ENCODE measurements at regions not wholly inside any gene's neighbourhood (a gene's known extent, or its start where the extent isn't known, plus 50 kb on each side); places are given as distances from the start of the nearest gene placed in this dataset.

GRCh38 chr22:22431271-22432220, 77.0 kb downstream of the ZNF280B start:
- Mint-ChIP-seq H3K36me3 (ENCODE audit: insufficient read depth, unreplicated experiment) (no peaks in the 10 kb centered on the region), H3K9me3 (ENCODE audit: low read depth, unreplicated experiment) (no peaks in the 10 kb centered on the region), H3K4me1 (ENCODE audit: low read depth, unreplicated experiment) (no peaks in the 10 kb centered on the region), H3K27me3 (ENCODE audit: unreplicated experiment) (peaks cover 97% of the 10 kb centered on the region), H3K4me3 (ENCODE audit: low read depth, unreplicated experiment) (no peak overlapping the region), H3K27ac (ENCODE audit: unreplicated experiment) (no peak overlapping the region)
- peak; percentile 80 for DNase-seq
- CTCF ChIA-PET, result interaction anchor here (1.2 to 2.8 kb wide), 4 partner anchors 9 to 453 kb away, joined by 3 to 10 read pairs (median 3); no protein-coding TSS in a partner anchor
- BruUV-seq (replicated peaks), result no TSS peak
- intact Hi-C loops (cut with micrococcal nuclease; ENCODE audit: unreplicated experiment), result no loop called here
- no peak for TF ChIP-seq CTCF (IDR thresholded peaks at IDR 0.05; ENCODE audit: unreplicated experiment)

DNA sequence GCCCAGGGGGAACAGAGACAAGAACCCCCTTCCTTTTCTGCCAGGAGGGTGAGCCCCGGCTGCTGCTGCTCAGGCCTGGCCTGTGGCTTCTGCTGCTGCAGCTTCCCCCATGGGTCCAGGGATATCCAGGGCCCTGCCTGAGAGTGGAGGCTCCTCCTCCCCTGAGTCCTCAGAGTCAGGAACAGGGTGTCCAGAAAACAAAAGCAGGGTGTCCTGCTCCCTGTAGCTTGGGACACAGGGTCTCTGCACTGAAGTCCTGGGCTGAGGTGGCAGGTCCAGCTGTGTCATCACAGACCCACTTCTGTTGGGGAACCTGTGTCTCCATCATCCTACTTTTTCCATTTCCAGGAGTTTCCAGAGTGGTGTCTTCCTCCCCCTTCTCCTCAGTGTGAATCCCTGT, 76.1 kb downstream of the ZNF280B start:
- H3K27me3 Mint-ChIP-seq (ENCODE audit: unreplicated experiment), result peaks cover 97% of the 10 kb centered on the region
- H3K4me1 Mint-ChIP-seq (ENCODE audit: low read depth, unreplicated experiment), result no peaks in the 10 kb centered on the region
- no TSS peak for BruUV-seq (replicated peaks)
- intact Hi-C loops (cut with micrococcal nuclease; ENCODE audit: unreplicated experiment), result no loop called here
- CTCF ChIA-PET, result interaction anchor here (2.8 kb wide), 1 partner anchor 10 kb away, joined by 10 read pairs; no protein-coding TSS in a partner anchor
- no peaks in the 10 kb centered on the region for H3K36me3 Mint-ChIP-seq (ENCODE audit: insufficient read depth, unreplicated experiment)
- no peak overlapping the region for H3K4me3 Mint-ChIP-seq (ENCODE audit: low read depth, unreplicated experiment)
- no peak for TF ChIP-seq CTCF (IDR thresholded peaks at IDR 0.05; ENCODE audit: unreplicated experiment)
- DNase-seq, result no peak
- no peak overlapping the region for H3K27ac Mint-ChIP-seq (ENCODE audit: unreplicated experiment)
- H3K9me3 Mint-ChIP-seq (ENCODE audit: low read depth, unreplicated experiment), result no peaks in the 10 kb centered on the region

DNA sequence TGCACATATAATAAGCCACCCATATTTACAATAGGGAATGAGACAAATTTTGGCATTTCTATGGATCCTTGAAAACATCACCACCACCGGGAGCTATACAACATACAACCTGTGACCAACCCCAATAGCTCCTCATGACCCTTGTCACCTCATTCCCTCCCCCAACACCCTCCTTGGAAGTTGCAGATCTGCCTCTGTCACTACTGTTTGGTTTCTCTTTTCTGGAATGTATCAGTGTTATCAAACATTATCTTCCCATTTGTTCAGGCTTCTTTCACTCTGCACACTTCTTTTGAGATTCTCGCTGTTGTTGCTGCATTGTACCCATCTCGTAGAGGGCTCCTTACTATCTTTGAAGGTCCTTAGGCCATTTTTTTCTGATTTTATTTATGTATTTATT, 75.6 kb downstream of the ZNF280B start:
- intact Hi-C loops (cut with micrococcal nuclease; ENCODE audit: unreplicated experiment), result no loop called here
- DNase-seq, result no peak
- no peaks in the 10 kb centered on the region for H3K9me3 Mint-ChIP-seq (ENCODE audit: low read depth, unreplicated experiment)

DNA sequence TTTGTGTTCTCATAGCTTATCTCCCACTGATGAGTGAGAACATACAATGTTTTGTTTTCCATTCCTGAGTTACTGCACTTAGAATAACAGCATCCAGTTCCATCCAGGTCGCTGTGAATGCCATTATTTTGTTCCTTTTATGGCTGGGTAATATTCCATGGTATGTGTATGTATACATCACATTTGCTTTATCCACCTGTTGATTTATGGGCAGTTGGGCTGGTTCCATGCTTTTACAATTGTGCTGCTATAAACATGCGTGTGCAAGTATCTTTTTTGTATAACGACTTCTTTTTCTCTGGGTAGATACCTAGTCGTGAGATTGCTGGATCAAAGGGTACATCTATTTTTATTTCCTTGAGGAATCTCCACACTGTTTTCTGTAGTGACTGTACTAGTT, 74.8 kb downstream of the ZNF280B start:
- CTCF ChIA-PET, result no interaction called here
- Mint-ChIP-seq H3K36me3 (ENCODE audit: insufficient read depth, unreplicated experiment) (no peaks in the 10 kb centered on the region), H3K9me3 (ENCODE audit: low read depth, unreplicated experiment) (no peaks in the 10 kb centered on the region), H3K4me3 (ENCODE audit: low read depth, unreplicated experiment) (no peak overlapping the region), H3K27ac (ENCODE audit: unreplicated experiment) (no peak overlapping the region), H3K27me3 (ENCODE audit: unreplicated experiment) (peaks cover 97% of the 10 kb centered on the region), H3K4me1 (ENCODE audit: low read depth, unreplicated experiment) (no peaks in the 10 kb centered on the region)
- no TSS peak for BruUV-seq (replicated peaks)
- intact Hi-C loops (cut with micrococcal nuclease; ENCODE audit: unreplicated experiment), result no loop called here
- TF ChIP-seq CTCF (IDR thresholded peaks at IDR 0.05; ENCODE audit: unreplicated experiment), result no peak
- DNase-seq, result no peak

More for the DNA sequence above, 75.6 kb downstream of the ZNF280B start:
- TF ChIP-seq CTCF (IDR thresholded peaks at IDR 0.05; ENCODE audit: unreplicated experiment), result no peak
- BruUV-seq (replicated peaks), result no TSS peak
- Mint-ChIP-seq H3K27me3 (ENCODE audit: unreplicated experiment) (peaks cover 97% of the 10 kb centered on the region), H3K4me3 (ENCODE audit: low read depth, unreplicated experiment) (no peak overlapping the region), H3K27ac (ENCODE audit: unreplicated experiment) (no peak overlapping the region), H3K4me1 (ENCODE audit: low read depth, unreplicated experiment) (no peaks in the 10 kb centered on the region), H3K36me3 (ENCODE audit: insufficient read depth, unreplicated experiment) (no peaks in the 10 kb centered on the region)
- CTCF ChIA-PET, result interaction anchor here (2.8 kb wide), 1 partner anchor 10 kb away, joined by 10 read pairs; no protein-coding TSS in a partner anchor
